Spleen (tissue), 11 donors: ENCODE measurements at regions not wholly inside any gene's neighbourhood (a gene's known extent, or its start where the extent isn't known, plus 50 kb on each side); places are given as distances from the start of the nearest gene placed in this dataset.
A peak's percentile ranks its signal among the peaks of the same experiment; 100 is the strongest.

Experiments
- DNase-seq: peaks from one replicate; pipeline ENCODE4 v3.0.0-alpha.2; 2020
- H3K27ac ChIP-seq, 8 donors: fragments of 200-600 bp; sonication (generic) in 7 of 8; 1 replicate in 4 of 8; 2 replicates in 4 of 8; pipeline versions ENCODE4 v1.5.0 to v1.8.0; 2016 to 2021; ENCODE audit warnings: inconsistent platforms in 4 of 8, mild to moderate bottlenecking in 4 of 8, moderate library complexity in 1 of 8
- H3K27me3 ChIP-seq, 7 donors: fragments of 200-600 bp; sonication (generic) in 6 of 7; replicated peaks in 1 of 7; 1 replicate in 4 of 7; 2 replicates in 3 of 7; pipeline versions ENCODE4 v1.5.0 to v1.8.0; 2016 to 2021; ENCODE audit warnings: inconsistent platforms in 3 of 7, mild to moderate bottlenecking in 1 of 7
- H3K36me3 ChIP-seq, 6 donors: fragments of 200-600 bp; sonication (generic) in 5 of 6; 1 replicate in 4 of 6; 2 replicates in 2 of 6; pipeline versions ENCODE4 v1.5.0 to v1.8.0; 2016 to 2021; ENCODE audit warnings: inconsistent platforms in 2 of 6
- H3K4me1 ChIP-seq, 6 donors: fragments of 200-600 bp; sonication (generic) in 5 of 6; 1 replicate in 3 of 6; 2 replicates in 3 of 6; pipeline versions ENCODE4 v1.5.0 to v1.8.0; 2016 to 2021; ENCODE audit warnings: inconsistent platforms in 3 of 6
- H3K4me3 ChIP-seq, 8 donors: fragments of 200-600 bp; sonication (generic) in 7 of 8; 1 replicate in 4 of 8; 2 replicates in 4 of 8; pipeline versions ENCODE4 v1.5.0 to v1.8.0; 2016 to 2021; ENCODE audit warnings: inconsistent platforms in 4 of 8, mild to moderate bottlenecking in 4 of 8, moderate library complexity in 2 of 8
- H3K9me3 ChIP-seq, 8 donors: fragments of 200-600 bp; sonication (generic) in 7 of 8; 1 replicate in 4 of 8; 2 replicates in 4 of 8; pipeline versions ENCODE4 v1.5.0 to v1.8.0; 2016 to 2021; ENCODE audit warnings: inconsistent platforms in 4 of 8
- POLR2A ChIP-seq, 3 donors: fragments of 450-650 bp; IDR thresholded peaks; one replicate each; pipeline ENCODE4 v1.5.1; 2017; ENCODE audit warnings: antibody characterized with exemption in 3 of 3, mild to moderate bottlenecking in 1 of 3
- POLR2AphosphoS5 ChIP-seq, 3 donors: sonication (generic); formaldehyde crosslinking; IDR thresholded peaks; one replicate each; pipeline ENCODE4 v1.5.1; 2017; ENCODE audit warnings: antibody characterized with exemption in 3 of 3
- WGBS, 5 donors: extraction: QIAGEN DNeasy Blood & Tissue Kit in 3 of 5; methylation state at CpG; one replicate each; pipeline versions ENCODE4 v1.1.5 to v1.1.7; 2013 to 2018; 5-methylcytosine and 5-hydroxymethylcytosine counted together
- intact Hi-C: fragments of 100-400 bp; cut with DNase I; formaldehyde crosslinking; loops from one replicate; pipeline ENCODE4 v1.15.0; 2023; ENCODE audit warnings: low total_unique reads
- TF ChIP-seq, protein P1 (sequence below), 11 experiments: fragments of 200-600 bp in 7 of 11; fragments of 450-650 bp in 4 of 11; sonication (generic) in 4 of 11; IDR thresholded peaks in 8 of 11; conservative IDR thresholded peaks in 3 of 11; 1 replicate in 7 of 11; 2 replicates in 4 of 11; pipeline versions ENCODE4 v1.4.0 to v1.8.0; 2016 to 2021; ENCODE audit warnings: antibody characterized with exemption in 11 of 11, inconsistent platforms in 4 of 11, mild to moderate bottlenecking in 1 of 11
- donor health status: healthy with polysubstance abuse.
- donor health status: DM: no; HTN: no; CAD: no; lungs with moderate emphysema.
- donor health status: DM: no; HTN: no; CAD: no.
- donor health status: Bipolar disorder and iron deficiency.
- donor health status: healthy.
- donor health status: DM: no; HTN: no; CAD: no.
- donor health status: DM: yes; HTN: yes; CAD: no.

DNA sequence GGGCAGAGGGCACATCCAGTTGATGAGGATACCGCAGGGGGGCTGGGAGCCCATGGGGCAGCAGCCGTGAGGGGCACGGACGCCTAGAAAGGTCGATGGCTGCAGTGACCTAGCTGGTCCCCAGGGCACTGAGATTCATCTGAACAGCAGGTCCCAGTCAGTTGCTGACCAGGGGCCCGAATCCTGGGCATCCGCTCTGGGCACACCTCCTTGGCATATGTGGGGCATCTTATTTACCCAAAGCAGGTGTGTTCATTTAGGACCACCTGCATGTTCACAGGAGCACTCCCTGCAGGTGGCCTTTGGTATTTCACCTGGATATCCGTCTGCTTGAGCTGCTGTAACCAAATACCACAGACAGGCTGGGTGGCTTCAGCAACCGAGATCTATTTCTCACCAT is 72.0 kb upstream of the ODC1 start:
- TF ChIP-seq POLR2A (IDR thresholded peaks at IDR 0.05) (no peak), POLR2AphosphoS5 (IDR thresholded peaks at IDR 0.05) (no peak)
- TF ChIP-seq, protein P1, sequence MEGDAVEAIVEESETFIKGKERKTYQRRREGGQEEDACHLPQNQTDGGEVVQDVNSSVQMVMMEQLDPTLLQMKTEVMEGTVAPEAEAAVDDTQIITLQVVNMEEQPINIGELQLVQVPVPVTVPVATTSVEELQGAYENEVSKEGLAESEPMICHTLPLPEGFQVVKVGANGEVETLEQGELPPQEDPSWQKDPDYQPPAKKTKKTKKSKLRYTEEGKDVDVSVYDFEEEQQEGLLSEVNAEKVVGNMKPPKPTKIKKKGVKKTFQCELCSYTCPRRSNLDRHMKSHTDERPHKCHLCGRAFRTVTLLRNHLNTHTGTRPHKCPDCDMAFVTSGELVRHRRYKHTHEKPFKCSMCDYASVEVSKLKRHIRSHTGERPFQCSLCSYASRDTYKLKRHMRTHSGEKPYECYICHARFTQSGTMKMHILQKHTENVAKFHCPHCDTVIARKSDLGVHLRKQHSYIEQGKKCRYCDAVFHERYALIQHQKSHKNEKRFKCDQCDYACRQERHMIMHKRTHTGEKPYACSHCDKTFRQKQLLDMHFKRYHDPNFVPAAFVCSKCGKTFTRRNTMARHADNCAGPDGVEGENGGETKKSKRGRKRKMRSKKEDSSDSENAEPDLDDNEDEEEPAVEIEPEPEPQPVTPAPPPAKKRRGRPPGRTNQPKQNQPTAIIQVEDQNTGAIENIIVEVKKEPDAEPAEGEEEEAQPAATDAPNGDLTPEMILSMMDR (IDR thresholded peaks at IDR 0.05 in 8 of 11, conservative IDR thresholded peaks at IDR 0.05 in 3 of 11), result no peak
- Histone ChIP-seq H3K9me3 (peaks cover 6 to 27% (median 25%) of the 10 kb centered on the region in 8 donors), H3K4me3 (no peak overlapping the region), H3K27me3 (peaks cover 0 to 5% (median 0%) of the 10 kb centered on the region in 7 donors), H3K4me1 (no peaks in the 10 kb centered on the region), H3K36me3 (no peaks in the 10 kb centered on the region), H3K27ac (no peak overlapping the region)
- 82 to 94% (median 90%) methylated on average over 8 to 9 of the region's 9 CpGs for whole genome bisulfite sequencing, 5 donors
- intact Hi-C loops, result no loop called here
- DNase-seq, result no peak

GRCh38 chr2:10519394-10519740 is 71.2 kb upstream of the ODC1 start:
- Histone ChIP-seq H3K4me1 (no peaks in the 10 kb centered on the region), H3K27ac (no peak overlapping the region), H3K36me3 (no peaks in the 10 kb centered on the region), H3K27me3 (peaks cover 0 to 5% (median 0%) of the 10 kb centered on the region in 7 donors), H3K9me3 (peaks cover 6 to 35% (median 33%) of the 10 kb centered on the region in 8 donors), H3K4me3 (no peak overlapping the region)
- TF ChIP-seq POLR2AphosphoS5 (IDR thresholded peaks at IDR 0.05) (no peak), POLR2A (IDR thresholded peaks at IDR 0.05) (no peak)
- TF ChIP-seq, protein P1 (IDR thresholded peaks at IDR 0.05 in 8 of 11, conservative IDR thresholded peaks at IDR 0.05 in 3 of 11), result no peak
- intact Hi-C loops, result no loop called here
- WGBS, 5 donors, result 93 to 97% (median 96%) methylated on average over 9 of the region's 9 CpGs
- DNase-seq, result no peak

GRCh38 chr2:10518470-10519393 is 70.6 kb upstream of the ODC1 start:
- intact Hi-C loops, result no loop called here
- H3K4me1 ChIP-seq, result no peaks in the 10 kb centered on the region
- H3K9me3 ChIP-seq, result peaks cover 6 to 39% (median 35%) of the 10 kb centered on the region in 8 donors
- H3K36me3 ChIP-seq, result no peaks in the 10 kb centered on the region
- TF ChIP-seq POLR2A (IDR thresholded peaks at IDR 0.05) (no peak), POLR2AphosphoS5 (IDR thresholded peaks at IDR 0.05) (no peak)
- TF ChIP-seq, protein P1 (IDR thresholded peaks at IDR 0.05 in 8 of 11, conservative IDR thresholded peaks at IDR 0.05 in 3 of 11), result no peak
- H3K27ac ChIP-seq, result no peak overlapping the region
- H3K4me3 ChIP-seq, result no peak overlapping the region
- H3K27me3 ChIP-seq, result peaks cover 0 to 5% (median 0%) of the 10 kb centered on the region in 7 donors
- WGBS, 5 donors, result 88 to 93% (median 93%) methylated on average over 12 to 20 of the region's 20 CpGs
- DNase-seq, result peak; percentile 45

GRCh38 chr2:10517351-10518043 is 69.4 kb upstream of the ODC1 start:
- Histone ChIP-seq H3K4me3 (no peak overlapping the region), H3K27ac (no peak overlapping the region), H3K27me3 (no peaks in the 10 kb centered on the region), H3K9me3 (peaks cover 6 to 39% (median 35%) of the 10 kb centered on the region in 8 donors), H3K4me1 (no peaks in the 10 kb centered on the region), H3K36me3 (no peaks in the 10 kb centered on the region)
- intact Hi-C loops, result no loop called here
- no peak for TF ChIP-seq POLR2AphosphoS5 (IDR thresholded peaks at IDR 0.05)
- no peak for TF ChIP-seq POLR2A (IDR thresholded peaks at IDR 0.05)
- TF ChIP-seq, protein P1 (IDR thresholded peaks at IDR 0.05 in 8 of 11, conservative IDR thresholded peaks at IDR 0.05 in 3 of 11), result no peak
- WGBS, 5 donors, result 95 to 97% (median 95%) methylated on average over 9 of the region's 9 CpGs
- DNase-seq, result peak; percentile 20
